ENCODE measurements at regions not wholly inside any gene's neighbourhood (a gene's known extent, or its start where the extent isn't known, plus 50 kb on each side); places are given as distances from the start of the nearest gene placed in this dataset.

DNA sequence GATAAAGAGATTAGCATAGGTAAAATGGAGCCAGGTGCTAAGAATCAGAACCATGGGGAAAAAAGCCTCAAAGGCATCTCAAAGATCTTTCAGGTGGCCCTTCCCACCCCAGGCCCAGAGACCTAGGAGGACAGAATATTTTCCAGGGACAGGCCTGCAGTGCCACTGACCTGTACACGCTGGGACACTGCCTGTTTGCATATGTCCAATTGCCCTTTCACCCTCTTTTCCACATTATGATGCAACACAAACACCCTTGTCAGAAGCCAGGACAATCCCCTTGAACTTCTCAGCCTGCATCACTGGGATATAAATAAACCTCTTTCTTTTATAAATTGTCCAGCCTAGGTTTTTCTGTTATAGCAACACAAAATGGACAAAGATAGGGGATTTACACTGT lies 419.1 kb downstream of the TRIB2 start (continued):
- TF ChIP-seq, protein P1, sequence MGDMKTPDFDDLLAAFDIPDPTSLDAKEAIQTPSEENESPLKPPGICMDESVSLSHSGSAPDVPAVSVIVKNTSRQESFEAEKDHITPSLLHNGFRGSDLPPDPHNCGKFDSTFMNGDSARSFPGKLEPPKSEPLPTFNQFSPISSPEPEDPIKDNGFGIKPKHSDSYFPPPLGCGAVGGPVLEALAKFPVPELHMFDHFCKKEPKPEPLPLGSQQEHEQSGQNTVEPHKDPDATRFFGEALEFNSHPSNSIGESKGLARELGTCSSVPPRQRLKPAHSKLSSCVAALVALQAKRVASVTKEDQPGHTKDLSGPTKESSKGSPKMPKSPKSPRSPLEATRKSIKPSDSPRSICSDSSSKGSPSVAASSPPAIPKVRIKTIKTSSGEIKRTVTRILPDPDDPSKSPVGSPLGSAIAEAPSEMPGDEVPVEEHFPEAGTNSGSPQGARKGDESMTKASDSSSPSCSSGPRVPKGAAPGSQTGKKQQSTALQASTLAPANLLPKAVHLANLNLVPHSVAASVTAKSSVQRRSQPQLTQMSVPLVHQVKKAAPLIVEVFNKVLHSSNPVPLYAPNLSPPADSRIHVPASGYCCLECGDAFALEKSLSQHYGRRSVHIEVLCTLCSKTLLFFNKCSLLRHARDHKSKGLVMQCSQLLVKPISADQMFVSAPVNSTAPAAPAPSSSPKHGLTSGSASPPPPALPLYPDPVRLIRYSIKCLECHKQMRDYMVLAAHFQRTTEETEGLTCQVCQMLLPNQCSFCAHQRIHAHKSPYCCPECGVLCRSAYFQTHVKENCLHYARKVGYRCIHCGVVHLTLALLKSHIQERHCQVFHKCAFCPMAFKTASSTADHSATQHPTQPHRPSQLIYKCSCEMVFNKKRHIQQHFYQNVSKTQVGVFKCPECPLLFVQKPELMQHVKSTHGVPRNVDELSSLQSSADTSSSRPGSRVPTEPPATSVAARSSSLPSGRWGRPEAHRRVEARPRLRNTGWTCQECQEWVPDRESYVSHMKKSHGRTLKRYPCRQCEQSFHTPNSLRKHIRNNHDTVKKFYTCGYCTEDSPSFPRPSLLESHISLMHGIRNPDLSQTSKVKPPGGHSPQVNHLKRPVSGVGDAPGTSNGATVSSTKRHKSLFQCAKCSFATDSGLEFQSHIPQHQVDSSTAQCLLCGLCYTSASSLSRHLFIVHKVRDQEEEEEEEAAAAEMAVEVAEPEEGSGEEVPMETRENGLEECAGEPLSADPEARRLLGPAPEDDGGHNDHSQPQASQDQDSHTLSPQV (IDR thresholded peaks at IDR 0.05) = no peak
- no peak for TF ChIP-seq ZNF274 (IDR thresholded peaks at IDR 0.05; ENCODE audit: insufficient read depth, insufficient read length)
- TF ChIP-seq ESRRA (IDR thresholded peaks at IDR 0.05; ENCODE audit: low read length) = no peak
- TF ChIP-seq, protein P2, sequence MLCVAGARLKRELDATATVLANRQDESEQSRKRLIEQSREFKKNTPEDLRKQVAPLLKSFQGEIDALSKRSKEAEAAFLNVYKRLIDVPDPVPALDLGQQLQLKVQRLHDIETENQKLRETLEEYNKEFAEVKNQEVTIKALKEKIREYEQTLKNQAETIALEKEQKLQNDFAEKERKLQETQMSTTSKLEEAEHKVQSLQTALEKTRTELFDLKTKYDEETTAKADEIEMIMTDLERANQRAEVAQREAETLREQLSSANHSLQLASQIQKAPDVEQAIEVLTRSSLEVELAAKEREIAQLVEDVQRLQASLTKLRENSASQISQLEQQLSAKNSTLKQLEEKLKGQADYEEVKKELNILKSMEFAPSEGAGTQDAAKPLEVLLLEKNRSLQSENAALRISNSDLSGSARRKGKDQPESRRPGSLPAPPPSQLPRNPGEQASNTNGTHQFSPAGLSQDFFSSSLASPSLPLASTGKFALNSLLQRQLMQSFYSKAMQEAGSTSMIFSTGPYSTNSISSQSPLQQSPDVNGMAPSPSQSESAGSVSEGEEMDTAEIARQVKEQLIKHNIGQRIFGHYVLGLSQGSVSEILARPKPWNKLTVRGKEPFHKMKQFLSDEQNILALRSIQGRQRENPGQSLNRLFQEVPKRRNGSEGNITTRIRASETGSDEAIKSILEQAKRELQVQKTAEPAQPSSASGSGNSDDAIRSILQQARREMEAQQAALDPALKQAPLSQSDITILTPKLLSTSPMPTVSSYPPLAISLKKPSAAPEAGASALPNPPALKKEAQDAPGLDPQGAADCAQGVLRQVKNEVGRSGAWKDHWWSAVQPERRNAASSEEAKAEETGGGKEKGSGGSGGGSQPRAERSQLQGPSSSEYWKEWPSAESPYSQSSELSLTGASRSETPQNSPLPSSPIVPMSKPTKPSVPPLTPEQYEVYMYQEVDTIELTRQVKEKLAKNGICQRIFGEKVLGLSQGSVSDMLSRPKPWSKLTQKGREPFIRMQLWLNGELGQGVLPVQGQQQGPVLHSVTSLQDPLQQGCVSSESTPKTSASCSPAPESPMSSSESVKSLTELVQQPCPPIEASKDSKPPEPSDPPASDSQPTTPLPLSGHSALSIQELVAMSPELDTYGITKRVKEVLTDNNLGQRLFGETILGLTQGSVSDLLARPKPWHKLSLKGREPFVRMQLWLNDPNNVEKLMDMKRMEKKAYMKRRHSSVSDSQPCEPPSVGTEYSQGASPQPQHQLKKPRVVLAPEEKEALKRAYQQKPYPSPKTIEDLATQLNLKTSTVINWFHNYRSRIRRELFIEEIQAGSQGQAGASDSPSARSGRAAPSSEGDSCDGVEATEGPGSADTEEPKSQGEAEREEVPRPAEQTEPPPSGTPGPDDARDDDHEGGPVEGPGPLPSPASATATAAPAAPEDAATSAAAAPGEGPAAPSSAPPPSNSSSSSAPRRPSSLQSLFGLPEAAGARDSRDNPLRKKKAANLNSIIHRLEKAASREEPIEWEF (IDR thresholded peaks at IDR 0.05; ENCODE audit: insufficient replicate concordance, low read depth, low read length) = no peak
- no peak for TF ChIP-seq YY1 (IDR thresholded peaks at IDR 0.05; ENCODE audit: low read depth, low read length)
